ENCODE measurements at regions not wholly inside any gene's neighbourhood (a gene's known extent, or its start where the extent isn't known, plus 50 kb on each side); places are given as distances from the start of the nearest gene placed in this dataset.
A peak's percentile ranks its signal among the peaks of the same experiment; 100 is the strongest.

DNA sequence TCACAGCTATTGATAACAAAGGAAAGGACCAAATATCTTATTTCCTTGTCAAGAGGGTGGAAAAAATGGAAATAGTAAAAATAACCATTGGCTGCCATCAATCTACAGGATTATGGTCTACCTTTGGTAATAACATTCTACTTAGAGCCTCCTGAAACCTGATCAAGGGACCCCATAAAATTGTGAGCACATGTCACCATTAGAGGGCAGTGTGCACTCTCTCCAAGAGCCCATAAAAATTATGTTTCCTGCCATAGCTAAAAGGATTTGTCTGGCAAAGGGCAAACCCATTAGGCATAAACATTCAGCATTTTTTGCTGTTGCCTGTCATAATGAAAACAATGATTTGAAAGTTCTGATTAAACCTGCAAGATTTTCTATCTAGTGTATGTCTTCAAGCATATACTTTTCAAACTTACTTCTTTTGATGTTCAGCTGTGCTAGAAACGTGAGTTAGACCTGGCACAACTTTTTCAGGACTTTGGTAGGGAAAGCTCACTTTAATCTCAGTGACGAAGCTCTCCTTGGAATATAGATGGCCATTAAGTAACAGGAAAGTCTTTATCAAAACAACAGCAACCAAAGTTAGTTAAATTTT lies 120.7 kb upstream of the ZFP64 start:
- WGBS, 2 donors (ENCODE audit: low coverage in 1 of 2) = 53 to 75% methylated on average over 1 to 2 of the region's 2 CpGs
- Histone ChIP-seq H3K27ac (no peak overlapping the region), H3K36me3 (no peaks in the 10 kb centered on the region), H3K4me3 (no peak overlapping the region), H3K9me3 (no peaks in the 10 kb centered on the region), H3K4me1 (no peaks in the 10 kb centered on the region), H3K27me3 (no peaks in the 10 kb centered on the region)
- TF ChIP-seq POLR2AphosphoS5 (IDR thresholded peaks at IDR 0.05) = no peak
- TF ChIP-seq, protein P1, sequence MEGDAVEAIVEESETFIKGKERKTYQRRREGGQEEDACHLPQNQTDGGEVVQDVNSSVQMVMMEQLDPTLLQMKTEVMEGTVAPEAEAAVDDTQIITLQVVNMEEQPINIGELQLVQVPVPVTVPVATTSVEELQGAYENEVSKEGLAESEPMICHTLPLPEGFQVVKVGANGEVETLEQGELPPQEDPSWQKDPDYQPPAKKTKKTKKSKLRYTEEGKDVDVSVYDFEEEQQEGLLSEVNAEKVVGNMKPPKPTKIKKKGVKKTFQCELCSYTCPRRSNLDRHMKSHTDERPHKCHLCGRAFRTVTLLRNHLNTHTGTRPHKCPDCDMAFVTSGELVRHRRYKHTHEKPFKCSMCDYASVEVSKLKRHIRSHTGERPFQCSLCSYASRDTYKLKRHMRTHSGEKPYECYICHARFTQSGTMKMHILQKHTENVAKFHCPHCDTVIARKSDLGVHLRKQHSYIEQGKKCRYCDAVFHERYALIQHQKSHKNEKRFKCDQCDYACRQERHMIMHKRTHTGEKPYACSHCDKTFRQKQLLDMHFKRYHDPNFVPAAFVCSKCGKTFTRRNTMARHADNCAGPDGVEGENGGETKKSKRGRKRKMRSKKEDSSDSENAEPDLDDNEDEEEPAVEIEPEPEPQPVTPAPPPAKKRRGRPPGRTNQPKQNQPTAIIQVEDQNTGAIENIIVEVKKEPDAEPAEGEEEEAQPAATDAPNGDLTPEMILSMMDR (IDR thresholded peaks at IDR 0.05) = peak; percentile 41 to 61 (median 53)
- intact Hi-C loops (cut with DNase I; ENCODE audit: low total_unique reads) (no loop called here), in situ Hi-C loops (cut with MboI; ENCODE audit: low pct_ligation_motif_present in 1 of 4, low pct_unique_long_range_greater_than_20kb in 1 of 4, low sequenced_read_pairs in 3 of 4) (loop anchor here in 1 of 4 donors (25.0 kb wide), 1 partner anchor 900 kb away; no protein-coding TSS in a partner anchor)
- peak; percentile 22 for DNase-seq

DNA sequence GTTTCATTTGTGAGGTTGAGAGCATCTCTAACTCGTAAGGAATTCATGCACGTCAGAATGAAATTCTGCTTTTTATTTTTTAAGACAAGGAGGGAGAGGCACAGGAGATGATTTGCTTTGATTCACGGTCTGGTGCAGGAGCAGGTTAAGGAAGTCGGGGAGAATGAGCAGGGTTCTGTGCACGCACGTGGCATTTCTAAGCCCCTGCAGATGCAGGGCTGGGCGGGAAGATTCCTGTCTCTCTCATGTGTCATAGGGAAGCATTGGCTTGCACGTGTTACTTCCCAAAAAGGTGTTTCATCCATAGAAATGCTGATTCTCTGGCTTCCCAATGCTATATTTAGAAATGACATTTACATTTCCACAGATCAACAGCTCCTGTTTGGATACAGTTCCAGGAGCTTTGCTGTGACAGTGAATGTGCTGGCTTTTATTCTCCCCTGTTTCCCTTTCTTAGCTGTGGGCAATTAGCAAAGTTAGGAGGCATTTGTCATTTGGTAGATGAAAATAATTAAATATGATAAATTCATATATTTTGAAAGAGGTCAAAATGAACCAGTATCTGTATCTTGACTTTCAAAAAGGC lies 119.7 kb upstream of the ZFP64 start:
- no peaks in the 10 kb centered on the region for H3K27me3 ChIP-seq
- no peak for TF ChIP-seq EP300 (IDR thresholded peaks at IDR 0.05; ENCODE audit: low read depth)
- no peak for TF ChIP-seq POLR2AphosphoS5 (IDR thresholded peaks at IDR 0.05)
- TF ChIP-seq POLR2A (IDR thresholded peaks at IDR 0.05) = no peak
- TF ChIP-seq, protein P1 (IDR thresholded peaks at IDR 0.05) = no peak
- WGBS, 2 donors (ENCODE audit: low coverage in 1 of 2) = 30 to 74% methylated on average over 3 to 8 of the region's 8 CpGs
- in situ Hi-C loops (cut with MboI; ENCODE audit: low pct_ligation_motif_present in 1 of 4, low pct_unique_long_range_greater_than_20kb in 1 of 4, low sequenced_read_pairs in 3 of 4) = loop anchor here in 1 of 4 donors (25.0 kb wide), 1 partner anchor 901 kb away; no protein-coding TSS in a partner anchor
- no peak for DNase-seq
- no peaks in the 10 kb centered on the region for H3K36me3 ChIP-seq
- intact Hi-C loops (cut with DNase I; ENCODE audit: low total_unique reads) = no loop called here
- no peaks in the 10 kb centered on the region for H3K9me3 ChIP-seq
- no peaks in the 10 kb centered on the region for H3K4me1 ChIP-seq
- no peak overlapping the region for H3K27ac ChIP-seq
- no peak overlapping the region for H3K4me3 ChIP-seq

DNA sequence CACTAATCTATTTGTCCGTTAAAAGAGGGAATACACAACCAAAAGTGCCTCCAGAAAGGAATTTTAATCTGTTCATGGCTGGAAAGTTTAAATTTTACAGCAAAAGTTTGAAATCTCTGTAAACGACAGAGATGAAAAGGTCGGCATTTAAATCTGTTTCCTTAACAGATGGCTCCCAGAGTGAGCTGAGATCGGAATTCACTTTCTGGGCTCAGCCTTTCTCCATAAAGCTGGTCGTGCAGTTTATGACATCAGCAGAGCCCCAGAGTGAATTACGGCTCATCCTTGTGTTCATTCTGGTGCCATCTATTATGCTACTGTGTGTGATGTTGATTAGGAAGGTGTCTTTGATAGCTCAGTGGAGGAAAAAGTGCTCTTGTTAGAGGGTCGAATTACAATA lies 117.6 kb upstream of the ZFP64 start:
- no peak overlapping the region for H3K27ac ChIP-seq
- no peak overlapping the region for H3K4me3 ChIP-seq
- H3K9me3 ChIP-seq = no peaks in the 10 kb centered on the region
- intact Hi-C loops (cut with DNase I; ENCODE audit: low total_unique reads) = no loop called here
- no peak for DNase-seq
- in situ Hi-C loops (cut with MboI; ENCODE audit: low pct_ligation_motif_present in 1 of 4, low pct_unique_long_range_greater_than_20kb in 1 of 4, low sequenced_read_pairs in 3 of 4) = loop anchor here in 1 of 4 donors (25.0 kb wide), 1 partner anchor 903 kb away; no protein-coding TSS in a partner anchor
- TF ChIP-seq EP300 (IDR thresholded peaks at IDR 0.05; ENCODE audit: low read depth) (no peak), POLR2A (IDR thresholded peaks at IDR 0.05) (no peak), POLR2AphosphoS5 (IDR thresholded peaks at IDR 0.05) (no peak)
- TF ChIP-seq, protein P1 (IDR thresholded peaks at IDR 0.05) = no peak
- H3K27me3 ChIP-seq = no peaks in the 10 kb centered on the region
- WGBS, 2 donors (ENCODE audit: low coverage in 1 of 2) = 70 to 78% methylated on average over 5 to 7 of the region's 7 CpGs
- H3K4me1 ChIP-seq = no peaks in the 10 kb centered on the region
- H3K36me3 ChIP-seq = no peaks in the 10 kb centered on the region

DNA sequence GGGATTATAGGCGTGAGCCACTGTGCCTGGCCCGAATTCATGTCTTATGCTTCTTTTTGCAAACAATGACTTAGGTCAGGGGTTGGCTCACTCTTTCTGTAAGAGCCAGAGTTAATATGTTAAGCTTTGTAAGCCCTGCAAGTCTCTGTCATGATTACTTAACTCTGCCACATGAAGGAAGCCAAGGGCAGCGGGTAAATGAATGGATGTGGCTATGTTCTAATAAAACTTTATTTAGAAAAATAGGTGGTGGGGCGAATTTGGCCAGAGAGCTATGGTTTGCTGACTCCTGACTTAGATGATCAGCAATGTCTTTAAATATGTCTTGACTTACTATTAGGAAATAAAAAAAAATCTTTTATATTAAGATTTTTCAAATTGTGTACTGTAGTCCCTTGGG lies 114.9 kb upstream of the ZFP64 start:
- H3K36me3 ChIP-seq = no peaks in the 10 kb centered on the region
- H3K4me3 ChIP-seq = no peak overlapping the region
- intact Hi-C loops (cut with DNase I; ENCODE audit: low total_unique reads) = no loop called here
- TF ChIP-seq POLR2A (IDR thresholded peaks at IDR 0.05) (no peak), EP300 (IDR thresholded peaks at IDR 0.05; ENCODE audit: low read depth) (no peak), POLR2AphosphoS5 (IDR thresholded peaks at IDR 0.05) (no peak)
- TF ChIP-seq, protein P1 (IDR thresholded peaks at IDR 0.05) = no peak
- no peaks in the 10 kb centered on the region for H3K9me3 ChIP-seq
- no peak overlapping the region for H3K27ac ChIP-seq
- no peaks in the 10 kb centered on the region for H3K4me1 ChIP-seq
- in situ Hi-C loops (cut with MboI; ENCODE audit: low pct_ligation_motif_present in 1 of 4, low pct_unique_long_range_greater_than_20kb in 1 of 4, low sequenced_read_pairs in 3 of 4) = loop anchor here in 1 of 4 donors (25.0 kb wide), 1 partner anchor 906 kb away; no protein-coding TSS in a partner anchor
- 91 to 96% methylated on average over 2 to 4 of the region's 4 CpGs for WGBS, 2 donors (ENCODE audit: low coverage in 1 of 2)
- H3K27me3 ChIP-seq = no peaks in the 10 kb centered on the region
- no peak for DNase-seq
